ENCODE measurements at regions not wholly inside any gene's neighbourhood (a gene's known extent, or its start where the extent isn't known, plus 50 kb on each side); places are given as distances from the start of the nearest gene placed in this dataset.

DNA sequence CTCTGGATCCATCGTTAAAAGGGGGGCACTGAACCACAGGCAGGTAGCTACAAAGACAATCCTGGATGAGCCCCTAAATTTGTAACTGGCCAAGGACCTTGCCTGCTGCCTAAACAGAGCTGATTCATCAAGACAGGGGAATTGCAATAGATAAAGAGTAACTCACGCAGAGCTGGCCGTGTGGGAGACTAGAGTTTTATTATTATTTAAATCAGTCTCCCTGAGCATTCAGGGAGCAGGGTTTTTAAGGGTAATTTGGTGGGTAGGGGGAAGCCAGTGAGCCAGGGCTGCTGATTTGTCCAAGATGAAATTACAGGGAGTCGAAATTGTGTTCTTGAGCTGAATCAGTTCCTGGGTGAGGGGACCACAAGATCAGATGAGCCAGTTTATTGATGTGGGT lies 885.1 kb upstream of the CADM2 start:
- Mint-ChIP-seq H3K27me3 (ENCODE audit: low read depth in 2 of 2) (no peaks in the 10 kb centered on the region), H3K36me3 (peaks cover 25% of the 10 kb centered on the region), H3K9me3 (peaks cover 6 to 27% of the 10 kb centered on the region in 2 donors), H3K27ac (no peak overlapping the region), H3K4me3 (no peak overlapping the region), H3K4me1 (no peaks in the 10 kb centered on the region)
- 82% methylated on average over 4 of the region's 4 CpGs for WGBS (ENCODE audit: insufficient coverage)
- H3K27me3 ChIP-seq (ENCODE audit: control insufficient read depth, insufficient read depth, low read length), result no peaks in the 10 kb centered on the region
- ATAC-seq (no peak), DNase-seq (no peak)
- no peak overlapping the region for H3K4me3 ChIP-seq (ENCODE audit: low read length)
- no peaks in the 10 kb centered on the region for H3K36me3 ChIP-seq (ENCODE audit: control insufficient read depth, insufficient read depth, low read length)
- intact Hi-C loops (cut with micrococcal nuclease), result no loop called here
- H3K27ac ChIP-seq (ENCODE audit: low read length), result no peak overlapping the region
- no peaks in the 10 kb centered on the region for H3K4me1 ChIP-seq (ENCODE audit: control insufficient read depth, insufficient read depth, low read length)
- TF ChIP-seq CTCF (IDR thresholded peaks at IDR 0.05), result no peak
- peaks cover 19% of the 10 kb centered on the region for H3K9me3 ChIP-seq (ENCODE audit: control insufficient read depth, insufficient read depth, low read length)

DNA sequence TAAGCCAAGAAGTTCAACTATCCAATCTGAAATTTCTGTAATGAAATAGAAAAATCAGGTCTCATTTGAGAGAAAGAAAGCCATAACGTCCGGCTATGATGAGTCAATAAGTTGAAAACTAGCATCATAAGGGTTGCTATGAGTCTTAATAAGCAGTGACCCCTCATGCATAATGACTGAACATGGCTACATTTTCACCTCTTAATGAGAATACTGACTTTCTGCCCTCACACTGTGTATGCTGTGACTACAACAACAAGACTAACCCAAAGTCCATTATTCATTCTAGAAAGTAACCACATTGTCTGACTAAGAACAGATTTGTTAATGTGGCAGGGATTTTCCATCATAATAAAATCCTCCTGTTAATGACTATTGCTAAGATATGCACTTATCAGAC lies 884.0 kb upstream of the CADM2 start:
- Mint-ChIP-seq H3K36me3 (peaks cover 25% of the 10 kb centered on the region), H3K4me3 (no peak overlapping the region), H3K27ac (no peak overlapping the region), H3K4me1 (no peaks in the 10 kb centered on the region), H3K27me3 (ENCODE audit: low read depth in 2 of 2) (no peaks in the 10 kb centered on the region), H3K9me3 (peaks cover 6 to 25% of the 10 kb centered on the region in 2 donors)
- H3K27me3 ChIP-seq (ENCODE audit: control insufficient read depth, insufficient read depth, low read length), result no peaks in the 10 kb centered on the region
- no peak for TF ChIP-seq CTCF (IDR thresholded peaks at IDR 0.05)
- ATAC-seq (no peak), DNase-seq (no peak)
- no peak overlapping the region for H3K27ac ChIP-seq (ENCODE audit: low read length)
- no peaks in the 10 kb centered on the region for H3K4me1 ChIP-seq (ENCODE audit: control insufficient read depth, insufficient read depth, low read length)
- intact Hi-C loops (cut with micrococcal nuclease), result no loop called here
- 65% methylated on average over 2 of the region's 2 CpGs for WGBS (ENCODE audit: insufficient coverage)
- H3K4me3 ChIP-seq (ENCODE audit: low read length), result no peak overlapping the region
- peaks cover 19% of the 10 kb centered on the region for H3K9me3 ChIP-seq (ENCODE audit: control insufficient read depth, insufficient read depth, low read length)
- H3K36me3 ChIP-seq (ENCODE audit: control insufficient read depth, insufficient read depth, low read length), result no peaks in the 10 kb centered on the region

DNA sequence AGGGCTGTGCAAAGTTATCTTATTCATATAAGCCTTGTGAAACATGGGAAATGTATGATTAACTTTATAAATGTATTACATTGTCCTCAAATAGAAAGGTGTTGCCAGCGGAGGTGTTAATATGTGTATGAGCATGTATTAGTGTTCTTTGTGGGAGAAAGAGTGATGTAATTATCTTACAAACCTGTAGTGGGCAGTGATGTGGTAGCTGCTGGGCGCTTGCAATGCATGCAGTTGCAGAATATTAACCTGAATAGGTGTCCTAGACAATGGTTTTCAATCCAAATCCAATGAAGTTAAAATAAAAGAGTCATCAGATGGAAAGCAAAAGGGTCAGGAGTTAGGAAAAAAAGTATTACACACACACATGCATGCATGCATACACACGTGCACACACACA lies 881.3 kb upstream of the CADM2 start:
- Mint-ChIP-seq H3K4me3 (no peak overlapping the region), H3K9me3 (peaks cover 6 to 24% of the 10 kb centered on the region in 2 donors), H3K27ac (no peak overlapping the region), H3K36me3 (peaks cover 24% of the 10 kb centered on the region), H3K4me1 (no peaks in the 10 kb centered on the region), H3K27me3 (ENCODE audit: low read depth in 2 of 2) (no peaks in the 10 kb centered on the region)
- H3K4me3 ChIP-seq (ENCODE audit: low read length), result no peak overlapping the region
- no peak for TF ChIP-seq CTCF (IDR thresholded peaks at IDR 0.05)
- 63% methylated on average over 2 of the region's 3 CpGs for WGBS (ENCODE audit: insufficient coverage)
- no peak for DNase-seq
- intact Hi-C loops (cut with micrococcal nuclease), result no loop called here
- ATAC-seq, result no peak
- H3K27ac ChIP-seq (ENCODE audit: low read length), result no peak overlapping the region
- peaks cover 9% of the 10 kb centered on the region for H3K9me3 ChIP-seq (ENCODE audit: control insufficient read depth, insufficient read depth, low read length)
- no peaks in the 10 kb centered on the region for H3K27me3 ChIP-seq (ENCODE audit: control insufficient read depth, insufficient read depth, low read length)
- no peaks in the 10 kb centered on the region for H3K4me1 ChIP-seq (ENCODE audit: control insufficient read depth, insufficient read depth, low read length)
- no peaks in the 10 kb centered on the region for H3K36me3 ChIP-seq (ENCODE audit: control insufficient read depth, insufficient read depth, low read length)

DNA sequence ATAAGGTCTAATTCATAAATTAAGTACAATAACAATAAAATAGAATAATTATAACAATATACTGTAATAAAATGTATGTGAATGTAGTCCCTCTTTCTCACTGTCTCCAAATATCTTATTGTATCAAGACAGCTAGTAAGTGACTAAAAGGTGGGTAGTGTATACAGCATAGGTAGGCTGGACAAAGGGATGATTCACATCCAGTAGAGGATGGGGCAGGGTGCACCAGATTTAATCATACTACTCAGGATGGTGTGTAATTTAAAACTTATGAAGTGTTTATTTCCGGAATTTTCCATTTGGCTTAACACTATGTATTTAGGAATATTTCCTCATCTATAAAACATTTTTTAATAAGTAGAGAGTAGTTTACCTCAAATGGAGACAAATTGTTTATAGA lies 876.1 kb upstream of the CADM2 start:
- Mint-ChIP-seq H3K4me1 (no peaks in the 10 kb centered on the region), H3K27me3 (ENCODE audit: low read depth in 2 of 2) (no peaks in the 10 kb centered on the region), H3K9me3 (peaks cover 5 to 6% of the 10 kb centered on the region in 2 donors)

More for the DNA sequence above, 876.1 kb upstream of the CADM2 start:
- intact Hi-C loops (cut with micrococcal nuclease), result no loop called here
- H3K36me3 Mint-ChIP-seq, result peaks cover 4% of the 10 kb centered on the region
- no peaks in the 10 kb centered on the region for H3K27me3 ChIP-seq (ENCODE audit: control insufficient read depth, insufficient read depth, low read length)
- H3K36me3 ChIP-seq (ENCODE audit: control insufficient read depth, insufficient read depth, low read length), result no peaks in the 10 kb centered on the region
- H3K4me3 Mint-ChIP-seq, result no peak overlapping the region
- ATAC-seq (no peak), DNase-seq (no peak)
- H3K4me1 ChIP-seq (ENCODE audit: control insufficient read depth, insufficient read depth, low read length), result no peaks in the 10 kb centered on the region
- no peaks in the 10 kb centered on the region for H3K9me3 ChIP-seq (ENCODE audit: control insufficient read depth, insufficient read depth, low read length)
- no peak overlapping the region for H3K4me3 ChIP-seq (ENCODE audit: low read length)
- H3K27ac ChIP-seq (ENCODE audit: low read length), result no peak overlapping the region
- WGBS (ENCODE audit: insufficient coverage), result no CpG with 5 or more reads among the region's 1 CpG
- no peak for TF ChIP-seq CTCF (IDR thresholded peaks at IDR 0.05)
- H3K27ac Mint-ChIP-seq, result no peak overlapping the region

Data from natural killer cell (primary cell).